ENCODE measurements at regions not wholly inside any gene's neighbourhood (a gene's known extent, or its start where the extent isn't known, plus 50 kb on each side); places are given as distances from the start of the nearest gene placed in this dataset.
"Not testable (repeated sequence)": the region's sequence is repeated elsewhere in the genome, so short reads cannot be mapped to it uniquely, and the experiment has no call there.

DNA sequence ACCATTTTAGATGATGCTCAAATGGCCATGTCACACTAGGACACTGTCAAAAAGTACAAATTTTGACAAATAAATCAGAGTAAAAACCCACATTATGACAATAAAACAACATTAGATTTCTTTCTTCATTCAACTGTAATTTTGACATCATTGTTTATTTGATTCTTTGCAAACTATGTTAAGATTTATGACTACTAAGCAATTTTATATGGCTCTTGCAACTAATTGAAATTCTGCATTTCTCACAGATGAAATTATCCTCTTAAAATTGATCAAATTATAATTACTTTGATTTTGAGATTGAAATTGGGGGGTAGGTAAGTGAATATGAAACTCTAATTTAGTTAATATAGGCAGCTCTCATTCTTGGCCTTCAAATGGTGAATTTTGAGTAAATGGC, 59.8 kb downstream of the ATOH1 start:
- DNase-seq, result no peak

DNA sequence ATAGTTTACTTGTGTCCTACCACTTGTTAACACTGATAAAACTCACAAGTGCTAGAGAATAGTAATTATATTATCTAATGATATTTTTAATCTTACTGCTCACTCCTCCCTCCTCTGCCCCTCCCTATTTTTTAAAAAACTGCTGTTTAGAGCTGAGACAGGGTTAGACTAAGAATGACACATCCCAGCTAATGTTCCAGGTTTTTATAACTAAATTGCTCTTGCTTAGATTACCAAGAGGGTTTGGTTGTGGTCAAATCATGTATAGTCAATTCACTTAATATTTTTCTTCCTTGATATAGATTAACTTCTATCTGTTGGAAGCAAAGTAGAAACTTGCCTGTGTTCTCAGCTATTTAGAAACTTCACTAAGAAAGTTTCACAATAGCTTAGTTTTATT, 60.2 kb downstream of the ATOH1 start:
- DNase-seq, result no peak

DNA sequence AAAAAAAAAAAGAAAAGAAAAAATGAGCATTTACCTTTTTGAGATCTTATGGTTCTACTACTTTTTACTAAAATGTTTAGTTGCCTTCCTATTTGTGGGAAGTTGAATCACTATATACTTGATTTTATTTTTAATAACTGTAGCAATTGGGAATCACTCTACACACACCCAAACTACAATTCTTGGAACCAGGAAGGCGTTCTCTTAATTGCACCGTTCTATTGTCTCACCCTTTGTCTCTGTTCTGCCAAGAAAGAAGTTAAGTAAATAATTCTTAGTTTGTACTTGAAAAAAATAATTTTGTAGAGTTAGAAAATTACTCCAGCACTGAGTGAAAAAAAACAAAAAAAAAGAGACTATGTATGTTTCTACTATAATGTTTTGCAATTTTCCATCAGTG, 62.7 kb downstream of the ATOH1 start:
- DNase-seq, result no peak

DNA sequence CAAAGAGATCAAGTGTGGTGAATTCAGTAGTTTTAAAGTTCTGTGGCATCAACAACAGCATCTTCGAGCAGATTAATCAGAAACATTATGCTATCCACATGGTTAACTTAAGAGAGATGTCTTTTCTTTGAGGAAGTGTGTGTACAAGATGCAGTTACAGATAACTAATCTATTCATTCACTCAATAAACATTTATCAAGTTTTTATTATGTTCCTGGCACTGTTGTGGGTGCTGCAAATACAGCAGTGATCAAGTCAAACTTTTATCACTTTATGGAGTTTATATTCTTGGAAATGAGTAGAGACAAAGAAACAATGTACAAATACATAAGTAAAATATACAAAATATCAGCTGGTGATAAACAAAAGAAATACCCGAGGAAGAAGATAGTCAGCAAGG, 66.4 kb downstream of the ATOH1 start:
- no peak for DNase-seq

DNA sequence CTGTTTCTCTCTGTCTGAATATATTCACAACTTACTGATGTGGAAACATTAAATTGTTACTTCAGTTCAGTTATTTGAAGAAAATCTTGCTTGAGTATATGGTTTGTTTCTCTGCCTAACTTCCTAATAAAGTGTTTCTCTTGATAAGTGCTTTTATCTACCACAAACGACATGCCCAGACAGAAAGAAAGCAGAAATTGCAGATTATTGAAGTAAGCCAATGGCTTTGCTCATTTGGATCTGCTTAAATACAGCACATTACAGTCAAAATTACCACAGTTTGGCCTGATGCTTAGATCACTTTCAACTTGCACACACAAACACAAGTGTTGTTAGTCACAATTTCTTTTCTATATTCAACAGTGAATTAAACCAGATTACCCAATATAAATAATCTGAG, 68.0 kb downstream of the ATOH1 start:
- DNase-seq, result no peak

DNA sequence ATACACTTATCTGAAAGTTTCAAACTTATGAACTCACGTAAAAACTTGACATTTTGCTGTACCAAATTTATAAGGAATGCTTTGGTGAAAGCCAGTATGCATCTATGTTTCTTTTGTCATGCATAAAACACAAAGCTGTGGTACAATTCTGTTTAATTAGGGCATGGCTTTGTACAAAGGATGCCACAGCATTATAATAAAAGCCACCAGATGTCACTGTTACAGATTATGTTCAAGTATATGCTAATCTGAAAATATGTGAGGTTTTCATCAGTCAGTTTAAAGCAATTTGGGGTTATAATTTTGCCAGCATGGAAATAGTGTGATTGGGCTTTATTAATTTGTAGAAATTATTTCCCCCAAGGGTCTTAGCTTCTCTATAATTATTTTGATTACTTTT, 69.0 kb downstream of the ATOH1 start:
- no peak for DNase-seq

DNA sequence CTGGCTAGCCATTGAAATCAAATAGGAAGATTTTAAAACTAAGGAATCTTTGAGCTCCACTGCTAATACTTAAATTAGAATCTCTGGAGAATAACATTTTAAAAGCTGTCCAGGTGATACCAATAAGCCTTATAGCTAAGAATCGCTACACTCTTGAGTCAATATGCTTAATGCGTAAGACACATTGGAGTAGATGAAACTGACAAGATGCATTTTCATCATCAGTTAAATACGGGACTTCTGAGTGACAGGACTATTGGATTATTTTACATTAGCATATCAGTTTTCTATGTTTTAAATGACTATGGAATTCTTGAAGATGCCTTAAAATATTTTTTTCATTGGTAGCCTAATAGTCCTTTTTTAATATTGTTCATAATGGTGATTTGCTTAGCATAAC, 80.2 kb downstream of the ATOH1 start:
- DNase-seq, result no peak

DNA sequence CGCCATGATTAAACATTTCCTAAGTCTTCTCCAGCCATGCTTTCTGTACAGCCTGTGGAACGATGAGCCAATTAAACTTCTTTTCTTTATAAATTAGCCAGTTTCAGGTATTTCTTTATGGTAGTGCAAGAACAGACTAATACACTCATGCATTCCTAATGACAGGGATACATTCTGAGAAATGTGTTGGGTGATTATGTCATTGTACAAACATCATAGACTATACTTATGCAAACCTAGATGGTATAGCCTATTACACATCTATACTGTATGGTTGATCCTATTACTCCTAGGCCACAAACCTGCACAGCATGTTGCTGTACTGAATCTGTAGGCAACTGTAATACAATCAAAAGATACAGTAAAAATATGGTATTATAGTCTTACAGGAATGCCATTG, 83.1 kb downstream of the ATOH1 start:
- DNase-seq, result no peak

DNA sequence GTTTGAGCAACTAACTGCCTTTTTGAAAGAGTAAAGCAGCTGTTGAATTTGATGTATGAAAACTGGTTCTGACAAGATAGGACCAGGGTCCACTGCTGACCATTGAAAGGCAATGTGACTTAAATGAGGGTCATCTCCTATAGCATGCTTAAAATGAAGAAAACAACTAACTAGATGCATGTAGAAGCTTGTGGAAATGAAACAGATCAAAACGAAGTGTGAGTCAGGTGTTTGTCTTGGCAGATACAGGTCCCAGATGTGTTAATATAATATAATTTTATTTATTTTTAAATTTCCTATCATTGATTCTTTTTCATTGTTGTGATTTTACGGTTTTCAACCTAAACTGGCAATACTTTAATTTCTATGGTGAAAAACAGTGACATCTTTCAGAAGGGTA, 83.6 kb downstream of the ATOH1 start:
- no peak for DNase-seq

DNA sequence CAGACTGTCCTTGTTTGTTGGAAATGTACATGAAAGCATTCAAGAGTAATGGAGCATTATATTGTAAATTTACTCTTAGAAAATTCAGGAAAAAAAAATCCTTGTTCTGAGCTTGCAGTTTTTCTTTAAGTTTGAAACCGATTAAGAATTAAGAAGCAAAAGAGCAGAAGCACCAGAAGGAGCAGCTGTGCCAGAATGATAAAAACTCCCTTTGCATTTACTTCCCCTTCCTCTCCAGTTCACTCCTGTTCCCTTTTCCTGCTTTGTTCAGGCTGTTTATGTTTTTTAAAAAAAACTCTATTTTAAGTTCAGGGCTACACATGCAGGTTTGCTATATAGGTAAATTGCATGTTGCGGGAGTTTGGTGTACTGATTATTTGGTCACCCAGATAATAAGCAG, 90.3 kb downstream of the ATOH1 start:
- DNase-seq, result no peak

DNA sequence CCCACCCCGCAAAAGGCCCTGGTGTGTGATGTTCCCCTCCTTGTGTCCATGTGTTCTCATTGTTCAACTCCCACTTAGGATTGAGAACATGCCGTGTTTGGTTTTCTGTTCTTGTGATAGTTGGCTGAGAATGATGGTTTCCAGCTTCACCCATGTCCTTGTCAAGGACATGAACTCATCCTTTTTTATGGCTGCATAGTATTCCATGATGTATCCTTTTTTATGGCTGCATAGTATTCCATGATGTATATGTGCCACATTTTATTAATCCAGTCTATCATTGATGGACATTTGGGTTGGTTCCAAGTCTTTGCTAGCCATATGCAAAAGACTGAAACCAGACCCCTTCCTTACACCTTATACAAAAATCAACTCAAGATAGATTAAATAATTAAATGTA, 95.0 kb downstream of the ATOH1 start:
- DNase-seq, result not testable (repeated sequence)

DNA sequence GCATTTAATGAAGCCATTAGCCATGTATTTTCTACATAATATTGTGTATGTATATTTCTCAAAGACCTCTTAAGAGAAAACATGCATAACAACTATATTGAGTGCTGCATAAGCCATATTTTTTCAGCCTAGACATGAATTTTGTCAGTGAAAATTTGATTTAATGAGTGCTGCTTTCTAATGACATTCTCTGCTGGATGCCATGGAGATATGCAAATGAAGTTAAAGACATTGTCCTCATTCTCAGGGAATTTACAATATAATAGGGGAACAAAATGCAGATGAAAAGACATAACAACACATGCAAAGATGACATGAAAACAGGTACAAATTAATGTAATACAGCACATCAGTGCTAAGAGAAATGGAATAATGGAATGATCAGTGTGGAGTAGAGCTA, 118.7 kb downstream of the ATOH1 start:
- DNase-seq, result no peak

DNA sequence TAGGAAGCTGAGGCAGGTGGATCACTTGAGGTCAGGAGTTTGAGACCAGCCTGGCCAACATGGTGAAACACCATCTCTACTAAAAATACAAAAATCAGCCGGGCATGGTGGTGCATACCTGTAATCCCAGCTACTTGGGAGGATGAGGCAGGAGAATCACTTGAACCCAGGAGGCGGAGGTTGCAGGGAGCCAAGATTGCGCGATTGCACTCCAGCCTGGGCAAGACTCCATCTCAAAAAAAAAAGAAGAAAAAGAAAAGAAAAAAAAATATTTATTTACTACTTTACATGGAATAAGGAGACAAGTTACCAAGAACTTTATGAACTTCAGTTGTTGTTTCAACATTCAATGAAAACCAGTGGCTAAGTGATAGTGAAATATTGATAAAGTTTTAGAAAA, 121.7 kb downstream of the ATOH1 start:
- DNase-seq, result not testable (repeated sequence)

DNA sequence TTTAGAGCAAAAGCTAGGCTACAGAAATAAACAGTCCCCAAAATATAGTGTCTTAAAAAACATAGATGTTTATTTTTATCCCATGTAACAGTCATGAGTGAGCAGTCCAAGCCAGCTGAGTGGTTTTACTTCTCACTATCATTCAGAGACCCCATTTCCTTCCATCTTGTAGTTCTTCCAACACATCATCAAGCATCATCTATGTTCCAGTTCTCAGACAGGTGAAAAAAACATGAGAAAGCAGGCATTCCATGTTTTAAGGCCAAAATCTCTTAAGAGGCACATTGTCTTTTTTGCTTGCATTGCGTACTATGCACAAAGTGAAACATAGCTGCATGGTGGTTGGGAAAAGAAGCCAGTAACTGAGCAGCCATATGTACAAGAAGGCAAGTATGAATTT, 128.6 kb downstream of the ATOH1 start:
- DNase-seq, result no peak

DNA sequence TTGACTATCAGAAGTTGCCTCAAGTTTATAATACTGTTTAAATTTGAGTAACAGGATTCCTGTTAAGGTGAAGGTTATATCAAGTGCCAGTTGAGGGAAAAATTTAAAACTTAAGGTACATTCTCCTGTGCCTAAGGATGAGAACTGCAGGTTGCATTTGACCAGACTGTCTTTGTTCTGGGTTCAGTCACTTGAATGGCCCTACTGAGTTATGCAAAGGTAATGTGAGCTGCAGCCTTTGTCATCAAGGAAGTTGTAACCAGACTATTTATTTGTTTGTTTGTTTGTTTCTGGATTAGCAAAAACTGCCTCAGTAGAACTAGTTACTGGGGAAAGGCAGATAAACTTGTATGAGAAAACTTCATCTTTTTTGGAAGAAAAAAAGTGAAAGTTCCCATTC, 131.9 kb downstream of the ATOH1 start:
- DNase-seq, result no peak

DNA sequence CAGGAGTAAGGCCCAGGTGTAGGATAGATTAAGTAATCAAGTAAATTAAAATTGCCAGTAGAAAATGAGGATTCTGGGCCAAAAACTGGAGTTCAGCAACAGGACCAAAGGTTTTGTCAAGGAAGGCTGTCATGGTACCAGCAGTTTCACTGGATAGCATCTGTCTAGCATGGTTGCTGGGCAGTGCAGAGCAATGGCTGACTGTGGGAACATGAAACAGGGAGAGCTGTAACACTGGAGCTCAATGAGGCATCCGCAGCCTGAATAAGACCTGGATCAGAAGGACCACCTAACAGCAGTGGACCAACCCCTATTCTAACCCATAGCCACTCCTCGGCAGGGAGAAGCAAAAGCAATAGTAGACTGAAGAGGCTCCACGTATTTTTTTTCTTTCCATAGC, 132.4 kb downstream of the ATOH1 start:
- DNase-seq, result no peak

DNA sequence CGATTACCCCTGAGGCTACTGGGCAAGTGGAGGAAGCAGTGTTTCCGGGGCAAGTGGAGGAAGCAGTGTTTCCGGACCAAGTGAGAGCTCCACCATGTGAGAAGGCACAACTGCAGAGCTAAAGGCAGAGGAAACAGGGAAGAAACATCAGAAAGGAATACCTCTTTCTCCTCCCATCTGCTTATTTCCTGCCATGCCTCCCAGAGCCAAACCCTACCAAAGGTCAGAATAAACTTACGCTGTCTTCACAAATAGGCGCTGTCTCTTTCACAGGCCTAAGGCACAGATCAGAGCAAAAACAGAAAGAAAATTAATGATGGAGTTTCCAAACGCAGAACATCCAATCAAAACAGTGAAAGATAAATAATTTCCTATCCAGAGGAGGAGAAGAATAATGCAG, 153.0 kb downstream of the ATOH1 start:
- DNase-seq, result no peak

DNA sequence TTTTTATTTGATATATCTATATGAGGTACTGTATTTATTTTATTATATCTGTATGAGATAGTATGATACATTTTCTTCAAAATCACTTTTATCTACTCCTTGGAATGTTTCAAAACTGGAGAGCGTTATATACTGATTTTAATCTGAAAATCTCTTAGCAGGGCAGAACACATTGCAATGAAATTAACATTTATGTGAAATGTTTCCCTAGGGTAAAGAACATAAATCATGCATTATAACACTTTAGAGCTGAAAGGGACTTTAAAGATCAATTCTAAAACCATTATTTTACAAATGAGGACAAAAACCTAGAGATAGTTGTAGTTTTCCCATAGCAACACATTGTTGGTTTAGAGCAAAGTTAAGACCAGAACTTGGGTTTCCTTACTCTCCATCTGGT, 153.7 kb downstream of the ATOH1 start:
- DNase-seq, result no peak

DNA sequence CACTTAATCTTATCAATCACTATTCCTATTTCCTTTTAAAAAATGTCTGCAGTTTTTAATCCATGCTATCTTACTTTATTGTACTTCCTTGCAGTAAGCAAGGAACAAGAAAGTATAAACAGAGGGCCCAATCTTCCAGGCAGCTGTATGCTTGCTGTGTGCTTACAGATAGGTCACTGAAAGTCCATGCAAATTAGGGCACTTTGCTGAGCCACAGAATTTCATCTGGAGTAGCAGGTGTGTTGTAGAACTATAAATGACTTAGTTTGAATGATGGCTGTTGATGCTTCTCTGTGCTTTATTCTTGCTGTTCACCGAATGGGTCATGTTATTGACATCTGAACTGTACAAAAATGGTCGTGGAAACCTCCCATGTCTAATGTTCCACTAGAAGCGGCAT, 154.6 kb downstream of the ATOH1 start:
- DNase-seq, result no peak

DNA sequence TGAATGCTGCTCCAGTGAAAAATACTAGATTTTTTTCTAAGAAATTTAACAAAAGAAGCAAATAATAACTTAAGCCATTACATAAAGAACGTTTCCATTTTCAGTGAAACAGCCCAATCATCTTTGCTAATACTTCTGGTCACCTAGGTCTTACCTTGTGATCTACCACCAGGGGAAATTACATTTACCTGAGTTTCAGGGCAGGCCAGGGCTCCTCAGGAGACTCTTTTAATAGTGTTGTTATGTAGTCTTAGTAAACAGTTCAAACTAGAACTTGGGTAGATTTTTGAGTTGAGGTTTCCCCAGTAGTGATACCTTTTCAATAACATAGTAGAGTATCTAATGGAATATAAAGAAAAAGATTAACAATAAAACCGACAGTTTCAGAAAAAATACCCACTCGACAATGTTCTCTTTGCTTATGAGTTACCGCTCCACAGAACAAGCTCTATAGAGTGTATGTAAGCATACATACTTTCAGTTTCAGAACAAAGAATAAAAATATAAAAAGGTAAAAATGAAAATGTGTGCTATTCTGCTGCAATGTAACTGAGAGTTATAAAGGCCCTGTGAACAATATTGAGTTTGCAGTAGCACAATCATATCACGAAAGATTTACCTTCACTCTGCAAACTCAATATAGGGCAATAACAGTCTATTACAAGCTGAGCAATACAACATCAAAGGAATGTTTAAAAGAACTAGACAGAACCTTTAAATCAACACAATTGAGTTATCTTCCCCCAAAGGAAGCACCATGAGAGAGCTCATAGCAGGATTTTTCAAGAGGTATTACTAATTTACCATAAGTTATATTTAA, 165.8 kb downstream of the ATOH1 start:
- DNase-seq, result no peak

DNA sequence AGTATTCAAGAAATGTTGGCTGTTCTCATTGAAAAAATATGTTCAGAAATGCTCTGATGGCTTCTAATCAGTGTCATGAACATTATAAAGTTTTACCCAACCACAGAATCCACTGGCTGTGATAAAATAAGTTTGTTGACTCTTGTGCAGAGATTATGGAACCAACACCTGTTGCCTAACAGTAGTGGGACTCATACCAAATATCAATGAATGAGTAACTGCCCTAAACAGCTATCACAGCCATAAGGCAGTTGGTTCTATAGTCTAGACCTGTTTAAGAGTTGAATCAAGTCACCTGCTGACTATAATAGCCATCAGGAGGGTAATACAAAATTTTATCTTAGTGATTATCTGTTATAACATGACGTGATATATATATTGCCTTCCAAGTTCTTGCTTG, 168.3 kb downstream of the ATOH1 start:
- no peak for DNase-seq

DNA sequence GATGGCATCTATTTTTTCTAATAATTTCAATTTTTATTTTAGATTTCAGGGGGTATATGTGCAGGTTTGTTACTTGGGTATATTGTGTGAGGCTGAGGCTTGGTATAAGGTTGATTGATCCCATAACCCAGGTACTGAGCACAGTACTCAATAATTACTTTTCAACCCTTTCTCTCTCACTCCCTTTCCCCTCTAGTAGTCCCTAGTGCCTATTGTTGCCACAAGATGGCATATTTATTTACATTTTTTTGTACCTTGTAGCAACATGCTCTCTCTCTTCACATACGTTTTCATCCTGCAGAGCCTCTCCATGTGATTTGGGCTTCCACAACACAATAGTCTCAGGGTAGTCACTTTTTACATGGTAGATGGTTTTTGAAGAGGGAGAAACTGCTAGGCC, 172.0 kb downstream of the ATOH1 start:
- no peak for DNase-seq

DNA sequence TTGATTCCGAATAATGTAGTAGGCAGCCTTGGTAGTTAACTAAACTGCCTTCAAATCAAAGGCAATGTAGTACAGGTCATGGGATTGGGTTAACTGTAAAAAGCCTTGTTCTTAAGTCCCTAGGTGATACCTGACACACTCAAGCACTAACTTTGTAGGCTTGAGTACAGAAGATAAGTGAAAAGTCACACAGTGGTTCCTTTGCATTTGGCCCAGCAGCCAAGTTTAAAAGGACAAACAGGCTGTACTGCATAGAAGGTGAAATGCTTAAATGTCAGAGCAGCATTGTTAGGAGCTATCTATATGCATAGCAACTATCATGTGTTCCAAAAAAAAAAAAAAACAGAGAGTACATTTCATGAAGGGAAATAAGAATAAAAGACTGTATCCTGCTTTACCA, 178.4 kb downstream of the ATOH1 start:
- no peak for DNase-seq

DNA sequence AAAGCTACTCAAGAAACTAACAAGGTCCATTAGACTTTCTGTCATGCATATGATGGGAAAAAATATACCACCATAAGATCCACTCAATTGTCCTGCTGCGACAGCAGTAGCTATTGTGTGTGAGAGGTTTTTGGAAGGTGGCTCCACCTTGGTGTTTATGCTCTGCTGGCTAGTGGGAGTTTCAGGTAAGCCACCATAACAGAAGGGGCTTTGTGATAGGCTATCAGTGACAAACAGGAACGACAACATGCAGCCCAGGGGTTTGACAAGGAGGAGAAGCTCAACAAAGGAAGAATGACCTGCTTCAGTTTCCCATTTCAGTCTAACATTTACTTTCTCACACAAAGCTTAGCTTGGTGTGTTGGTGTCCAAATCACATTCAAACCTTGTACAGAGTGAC, 182.6 kb downstream of the ATOH1 start:
- no peak for DNase-seq

DNA sequence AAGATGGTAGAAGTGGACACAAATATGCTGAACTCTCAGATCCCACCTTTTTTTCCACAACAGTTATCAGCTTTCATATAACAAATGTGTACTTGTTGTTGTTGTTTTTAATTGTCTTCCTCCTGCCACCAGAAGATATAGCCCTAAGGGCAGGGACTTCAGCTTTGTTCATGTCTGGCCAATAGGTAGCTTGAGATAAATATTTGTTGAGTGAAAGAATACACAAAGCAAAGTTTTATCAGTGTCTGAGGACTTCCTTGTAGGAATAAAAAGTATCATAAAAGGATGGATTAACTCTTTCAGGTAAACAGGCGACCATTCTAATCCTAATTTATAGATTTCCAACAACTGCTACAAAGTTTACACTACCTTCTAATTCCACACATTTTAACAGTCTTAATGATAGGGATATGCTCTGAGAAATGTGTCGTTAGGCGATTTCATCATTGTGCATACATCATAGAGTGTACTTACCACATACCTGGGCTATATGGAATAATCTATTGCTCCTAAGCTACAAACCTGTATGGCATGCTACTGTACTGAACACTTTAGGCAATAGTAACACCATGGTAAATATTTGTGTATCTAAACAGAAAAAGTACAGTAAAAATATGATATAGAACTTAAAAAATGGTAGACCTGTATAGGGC, 186.1 kb downstream of the ATOH1 start:
- DNase-seq, result no peak

All from SHP77 (cell line).